ENCODE measurements at regions not wholly inside any gene's neighbourhood (a gene's known extent, or its start where the extent isn't known, plus 50 kb on each side); places are given as distances from the start of the nearest gene placed in this dataset.

GRCh38 chr17:13784434-13785095 lies 182.8 kb upstream of the HS3ST3A1 start:
- TF ChIP-seq CTCF (IDR thresholded peaks at IDR 0.05) (no peak), POLR2A (IDR thresholded peaks at IDR 0.05) (no peak)
